Parathyroid adenoma (tissue), 2 donors: ENCODE measurements at regions not wholly inside any gene's neighbourhood (a gene's known extent, or its start where the extent isn't known, plus 50 kb on each side); places are given as distances from the start of the nearest gene placed in this dataset.

Source experiments
- H2AFZ ChIP-seq: fragments of 300-600 bp; sonication (generic); one replicate; pipeline ENCODE4 v1.7.0; 2017; ENCODE audit warnings: antibody characterized with exemption, mild to moderate bottlenecking
- H3K27ac ChIP-seq: fragments of 300-600 bp; sonication (generic); one replicate; pipeline ENCODE4 v1.7.0; 2017
- H3K27me3 ChIP-seq: fragments of 300-600 bp; sonication (generic); one replicate; pipeline ENCODE4 v1.7.0; 2017; ENCODE audit warnings: low read length; ENCODE audit not compliant: control insufficient read depth, insufficient read depth
- H3K36me3 ChIP-seq: fragments of 300-600 bp; sonication (generic); one replicate; pipeline ENCODE4 v1.7.0; 2017; ENCODE audit warnings: low read length; ENCODE audit not compliant: control insufficient read depth, insufficient read depth
- H3K4me1 ChIP-seq: fragments of 300-600 bp; sonication (generic); one replicate; pipeline ENCODE4 v1.7.0; 2017; ENCODE audit warnings: control low read depth
- H3K4me2 ChIP-seq: fragments of 300-600 bp; sonication (generic); one replicate; pipeline ENCODE4 v1.7.0; 2017; ENCODE audit warnings: low read length
- H3K4me3 ChIP-seq: fragments of 300-600 bp; sonication (generic); one replicate; pipeline ENCODE4 v1.7.0; 2017; ENCODE audit warnings: low read depth, low read length
- H3K79me2 ChIP-seq: fragments of 300-600 bp; sonication (generic); one replicate; pipeline ENCODE4 v1.7.0; 2017; ENCODE audit warnings: control low read depth
- H3K9ac ChIP-seq: fragments of 300-600 bp; sonication (generic); one replicate; pipeline ENCODE4 v1.7.0; 2017; ENCODE audit warnings: mild to moderate bottlenecking
- H3K9me3 ChIP-seq: fragments of 300-600 bp; sonication (generic); one replicate; pipeline ENCODE4 v1.7.0; 2017; ENCODE audit warnings: low read length; ENCODE audit not compliant: control insufficient read depth
- TF ChIP-seq, protein P1 (sequence below): fragments of 300-600 bp; sonication (generic); IDR thresholded peaks from one replicate; pipeline ENCODE4 v1.7.0; 2017; ENCODE audit warnings: antibody characterized with exemption, mild to moderate bottlenecking
- donor health status: primary hyperparathyroidism.

GRCh38 chr5:96520345-96520744, 87.3 kb upstream of the PCSK1 start:
- Histone ChIP-seq H3K9ac (no peak overlapping the region), H3K79me2 (no peaks in the 10 kb centered on the region), H3K27me3 (no peaks in the 10 kb centered on the region), H3K4me2 (no peak overlapping the region), H3K4me1 (no peaks in the 10 kb centered on the region), H3K36me3 (no peaks in the 10 kb centered on the region), H3K9me3 (no peaks in the 10 kb centered on the region), H3K27ac (no peak overlapping the region), H3K4me3 (no peak overlapping the region), H2AFZ (no peak overlapping the region)
- TF ChIP-seq, protein P1, sequence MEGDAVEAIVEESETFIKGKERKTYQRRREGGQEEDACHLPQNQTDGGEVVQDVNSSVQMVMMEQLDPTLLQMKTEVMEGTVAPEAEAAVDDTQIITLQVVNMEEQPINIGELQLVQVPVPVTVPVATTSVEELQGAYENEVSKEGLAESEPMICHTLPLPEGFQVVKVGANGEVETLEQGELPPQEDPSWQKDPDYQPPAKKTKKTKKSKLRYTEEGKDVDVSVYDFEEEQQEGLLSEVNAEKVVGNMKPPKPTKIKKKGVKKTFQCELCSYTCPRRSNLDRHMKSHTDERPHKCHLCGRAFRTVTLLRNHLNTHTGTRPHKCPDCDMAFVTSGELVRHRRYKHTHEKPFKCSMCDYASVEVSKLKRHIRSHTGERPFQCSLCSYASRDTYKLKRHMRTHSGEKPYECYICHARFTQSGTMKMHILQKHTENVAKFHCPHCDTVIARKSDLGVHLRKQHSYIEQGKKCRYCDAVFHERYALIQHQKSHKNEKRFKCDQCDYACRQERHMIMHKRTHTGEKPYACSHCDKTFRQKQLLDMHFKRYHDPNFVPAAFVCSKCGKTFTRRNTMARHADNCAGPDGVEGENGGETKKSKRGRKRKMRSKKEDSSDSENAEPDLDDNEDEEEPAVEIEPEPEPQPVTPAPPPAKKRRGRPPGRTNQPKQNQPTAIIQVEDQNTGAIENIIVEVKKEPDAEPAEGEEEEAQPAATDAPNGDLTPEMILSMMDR, result no peak

DNA sequence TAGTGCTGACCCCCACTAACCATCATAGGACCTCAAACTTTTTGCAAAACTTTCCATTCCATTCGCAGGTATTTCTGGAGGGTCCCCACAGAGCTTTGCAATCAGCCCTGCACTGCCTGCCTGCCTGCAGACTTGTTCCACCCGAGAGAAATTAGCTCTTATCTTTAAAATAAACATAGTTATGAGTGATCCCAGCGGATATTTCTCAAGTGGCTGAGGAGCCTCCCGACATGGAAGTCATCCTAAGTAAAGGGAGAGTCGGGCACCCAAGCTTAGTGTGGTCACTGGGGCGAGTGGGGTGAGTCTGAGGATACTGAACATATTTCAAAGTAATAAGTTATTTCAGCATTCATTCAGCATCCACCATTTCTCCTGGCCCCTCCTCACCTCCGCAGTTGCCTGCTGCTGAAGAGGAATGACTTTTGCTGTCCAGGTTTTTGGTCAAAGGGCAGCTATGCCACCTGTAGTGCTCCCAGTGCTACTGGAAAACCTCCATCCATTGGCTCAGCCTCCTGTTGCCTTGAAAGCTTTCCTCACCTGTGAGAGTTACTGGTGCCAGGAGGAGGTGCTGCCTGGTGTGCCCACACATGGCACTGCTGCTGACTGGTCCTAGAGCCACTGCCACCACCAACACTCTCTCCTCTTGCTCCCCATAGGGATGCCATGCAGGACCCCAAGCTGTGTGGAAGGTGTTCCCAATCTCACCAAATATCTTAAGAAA, 89.7 kb upstream of the PCSK1 start:
- no peak overlapping the region for H3K4me2 ChIP-seq
- H3K4me1 ChIP-seq, result no peaks in the 10 kb centered on the region
- no peaks in the 10 kb centered on the region for H3K9me3 ChIP-seq
- H2AFZ ChIP-seq, result no peak overlapping the region
- H3K9ac ChIP-seq, result no peak overlapping the region
- no peaks in the 10 kb centered on the region for H3K79me2 ChIP-seq
- H3K36me3 ChIP-seq, result no peaks in the 10 kb centered on the region
- no peak overlapping the region for H3K4me3 ChIP-seq
- H3K27me3 ChIP-seq, result no peaks in the 10 kb centered on the region
- H3K27ac ChIP-seq, result no peak overlapping the region
- TF ChIP-seq, protein P1, result no peak

DNA sequence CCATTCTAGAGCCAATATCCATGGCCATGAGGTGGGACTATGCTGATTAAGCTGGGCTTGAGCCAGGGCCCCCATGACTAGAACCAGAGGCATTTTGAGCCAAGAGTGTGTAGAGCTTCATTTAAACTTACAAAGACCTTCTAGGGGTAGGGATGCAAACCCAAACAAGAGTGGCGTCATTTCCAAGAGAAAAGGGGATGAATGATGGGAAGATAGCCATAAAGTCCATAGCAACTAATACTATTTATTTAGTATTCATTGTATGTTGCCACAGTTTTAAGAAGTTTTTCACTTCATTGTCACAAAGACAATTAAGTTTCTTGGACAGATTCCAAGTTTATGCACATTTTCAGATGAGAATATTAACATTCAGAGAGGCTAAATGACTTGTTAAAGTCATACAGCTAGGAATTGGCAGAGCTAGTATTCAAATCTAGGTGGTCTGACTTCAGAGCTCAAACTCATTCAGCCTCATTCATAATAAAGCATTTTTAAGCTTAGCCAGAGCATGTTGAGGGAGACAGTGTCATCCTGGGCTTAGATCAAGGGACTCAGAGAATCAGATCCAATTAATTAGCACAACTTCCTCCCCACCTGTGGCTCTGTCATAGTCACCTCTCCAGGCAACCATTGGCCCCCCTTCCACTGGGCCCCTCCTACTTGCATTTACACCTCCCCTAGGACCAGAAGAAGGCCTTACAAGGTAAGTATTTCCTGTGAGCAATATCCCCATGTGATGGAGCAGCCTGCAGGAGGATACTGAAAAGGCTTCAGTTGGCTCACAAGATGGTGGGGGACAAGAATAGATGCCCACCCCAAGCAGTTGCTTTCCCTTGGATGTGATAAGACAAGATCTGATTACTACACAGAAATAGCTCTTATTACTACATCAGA, 95.0 kb upstream of the PCSK1 start:
- H2AFZ ChIP-seq, result no peak overlapping the region
- H3K27ac ChIP-seq, result no peak overlapping the region
- no peaks in the 10 kb centered on the region for H3K9me3 ChIP-seq
- H3K9ac ChIP-seq, result no peak overlapping the region
- H3K27me3 ChIP-seq, result no peaks in the 10 kb centered on the region
- no peaks in the 10 kb centered on the region for H3K79me2 ChIP-seq
- TF ChIP-seq, protein P1, result no peak
- H3K4me2 ChIP-seq, result no peak overlapping the region
- no peaks in the 10 kb centered on the region for H3K4me1 ChIP-seq
- no peaks in the 10 kb centered on the region for H3K36me3 ChIP-seq
- H3K4me3 ChIP-seq, result no peak overlapping the region

DNA sequence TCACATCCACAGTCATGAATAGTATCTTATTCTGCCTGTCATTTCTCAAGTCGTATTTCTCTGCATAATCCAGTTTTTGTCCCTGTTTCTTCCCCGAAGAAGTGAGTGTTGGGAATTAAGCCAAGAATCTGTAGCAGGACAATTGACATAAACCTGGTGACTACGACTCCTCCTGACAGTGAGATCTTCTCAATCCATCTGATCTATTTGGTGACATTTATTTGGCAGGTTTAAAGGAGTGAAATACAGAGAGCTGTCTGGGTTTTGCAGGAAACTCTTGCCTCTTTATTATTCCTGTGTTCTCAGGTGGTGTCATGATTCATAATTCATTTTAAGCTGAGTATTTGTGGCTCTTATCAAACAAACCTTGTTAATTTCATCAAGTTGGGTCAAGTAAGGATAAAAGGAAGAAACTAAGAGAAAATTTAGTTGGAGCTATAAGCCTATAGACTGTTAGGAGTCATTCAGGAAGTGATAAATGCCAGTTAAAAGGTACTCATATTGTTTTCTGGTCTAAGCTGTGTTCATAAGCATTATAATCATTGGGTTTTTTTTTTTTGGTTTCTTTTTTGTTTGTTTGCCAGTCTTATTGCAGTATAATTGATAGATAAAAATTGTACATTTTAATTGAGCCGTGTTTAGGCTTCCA, 95.9 kb upstream of the PCSK1 start:
- no peak overlapping the region for H3K9ac ChIP-seq
- H3K4me1 ChIP-seq, result no peaks in the 10 kb centered on the region
- H3K9me3 ChIP-seq, result no peaks in the 10 kb centered on the region
- TF ChIP-seq, protein P1, result no peak
- H3K4me2 ChIP-seq, result no peak overlapping the region
- H3K27ac ChIP-seq, result no peak overlapping the region
- no peaks in the 10 kb centered on the region for H3K79me2 ChIP-seq
- no peak overlapping the region for H3K4me3 ChIP-seq
- H2AFZ ChIP-seq, result no peak overlapping the region
- H3K36me3 ChIP-seq, result no peaks in the 10 kb centered on the region
- no peaks in the 10 kb centered on the region for H3K27me3 ChIP-seq
